Ishikawa (cell line): ENCODE measurements at regions not wholly inside any gene's neighbourhood (a gene's known extent, or its start where the extent isn't known, plus 50 kb on each side); places are given as distances from the start of the nearest gene placed in this dataset.

Experiments
- CEBPB ChIP-seq: IDR thresholded peaks from 2 replicates; pipeline ENCODE4 v1.6.1; 2012
- CREB1 ChIP-seq: IDR thresholded peaks from 2 replicates; pipeline ENCODE4 v1.6.1; 2012; ENCODE audit warnings: low read depth
- EGR1 ChIP-seq: IDR thresholded peaks from 2 replicates; pipeline ENCODE4 v1.6.1; 2012
- EP300 ChIP-seq: IDR thresholded peaks from 2 replicates; pipeline ENCODE4 v1.6.1; 2012; ENCODE audit warnings: borderline replicate concordance
- FOXM1 ChIP-seq: IDR thresholded peaks from 2 replicates; pipeline ENCODE4 v1.6.1; 2012; ENCODE audit warnings: low read depth, borderline replicate concordance
- NFIC ChIP-seq: IDR thresholded peaks from 2 replicates; pipeline ENCODE4 v1.6.1; 2012
- RAD21 ChIP-seq: IDR thresholded peaks from 2 replicates; pipeline ENCODE4 v1.6.1; 2012; ENCODE audit warnings: low read depth
- TAF1 ChIP-seq: IDR thresholded peaks from 2 replicates; pipeline ENCODE4 v1.6.1; 2012; ENCODE audit warnings: low read depth, mild to moderate bottlenecking
- TCF12 ChIP-seq: IDR thresholded peaks from 2 replicates; pipeline ENCODE4 v1.6.1; 2012; ENCODE audit warnings: low read depth
- TEAD4 ChIP-seq: IDR thresholded peaks from 2 replicates; pipeline ENCODE4 v1.6.1; 2012
- YY1 ChIP-seq: IDR thresholded peaks from 2 replicates; pipeline ENCODE4 v1.6.1; 2012; ENCODE audit warnings: low read depth
- ZBTB7A ChIP-seq: IDR thresholded peaks from 2 replicates; pipeline ENCODE4 v1.6.1; 2012; ENCODE audit warnings: low read depth
- TF ChIP-seq, protein P1 (sequence below): IDR thresholded peaks from 2 replicates; pipeline ENCODE4 v1.6.1; 2012
- TF ChIP-seq, protein P2 (sequence below): IDR thresholded peaks from 2 replicates; pipeline ENCODE4 v1.6.1; 2012
- TF ChIP-seq, protein P3 (sequence below): IDR thresholded peaks from 2 replicates; pipeline ENCODE4 v1.6.1; 2012; ENCODE audit warnings: low read depth, mild to moderate bottlenecking

DNA sequence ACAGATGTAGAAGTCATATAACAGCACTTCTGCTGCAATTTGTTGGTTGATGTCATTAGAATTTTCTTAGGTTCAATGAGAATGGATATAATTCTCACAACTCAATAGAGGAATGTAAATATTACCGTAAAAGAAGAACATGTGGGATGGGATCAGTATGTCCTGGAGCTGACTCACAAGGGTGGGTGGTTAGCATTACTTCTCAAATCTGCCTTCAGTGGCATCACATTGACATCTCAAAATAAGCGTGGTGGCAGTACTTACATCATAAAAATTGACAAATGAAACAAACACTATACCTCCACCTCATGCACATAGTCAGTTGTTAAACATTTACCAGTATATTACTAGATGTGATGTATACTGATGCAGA, 1068.0 kb upstream of the CADM2 start:
- TF ChIP-seq RAD21 (no peak), TAF1 (no peak), NFIC (no peak), EP300 (no peak), CEBPB (no peak), EGR1 (no peak), FOXM1 (no peak)
- TF ChIP-seq, protein P1, sequence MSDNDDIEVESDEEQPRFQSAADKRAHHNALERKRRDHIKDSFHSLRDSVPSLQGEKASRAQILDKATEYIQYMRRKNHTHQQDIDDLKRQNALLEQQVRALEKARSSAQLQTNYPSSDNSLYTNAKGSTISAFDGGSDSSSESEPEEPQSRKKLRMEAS = no peak
- TF ChIP-seq, protein P2, sequence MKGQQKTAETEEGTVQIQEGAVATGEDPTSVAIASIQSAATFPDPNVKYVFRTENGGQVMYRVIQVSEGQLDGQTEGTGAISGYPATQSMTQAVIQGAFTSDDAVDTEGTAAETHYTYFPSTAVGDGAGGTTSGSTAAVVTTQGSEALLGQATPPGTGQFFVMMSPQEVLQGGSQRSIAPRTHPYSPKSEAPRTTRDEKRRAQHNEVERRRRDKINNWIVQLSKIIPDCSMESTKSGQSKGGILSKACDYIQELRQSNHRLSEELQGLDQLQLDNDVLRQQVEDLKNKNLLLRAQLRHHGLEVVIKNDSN = no peak

DNA sequence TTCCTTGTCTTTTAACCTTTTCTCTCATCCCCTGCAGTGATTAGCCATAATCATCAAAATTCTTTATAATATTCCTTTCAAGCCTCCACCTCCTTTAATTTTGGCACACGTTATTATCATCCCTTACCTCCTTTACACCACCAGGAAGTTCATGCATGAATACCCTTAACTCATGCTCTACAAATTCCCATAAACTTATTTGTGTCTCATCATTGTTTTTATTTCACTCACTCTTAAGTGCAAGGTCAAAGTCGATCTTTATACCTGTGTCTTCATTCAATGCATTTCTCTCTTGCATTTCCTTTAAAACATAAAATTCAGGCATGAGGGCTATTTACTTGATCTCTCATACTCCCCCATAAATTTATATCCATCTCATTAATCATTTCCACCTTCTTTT, 1064.6 kb upstream of the CADM2 start:
- no peak for TF ChIP-seq EGR1
- TF ChIP-seq NFIC = no peak
- TF ChIP-seq CEBPB = no peak
- no peak for TF ChIP-seq ZBTB7A
- TF ChIP-seq TCF12 = no peak

DNA sequence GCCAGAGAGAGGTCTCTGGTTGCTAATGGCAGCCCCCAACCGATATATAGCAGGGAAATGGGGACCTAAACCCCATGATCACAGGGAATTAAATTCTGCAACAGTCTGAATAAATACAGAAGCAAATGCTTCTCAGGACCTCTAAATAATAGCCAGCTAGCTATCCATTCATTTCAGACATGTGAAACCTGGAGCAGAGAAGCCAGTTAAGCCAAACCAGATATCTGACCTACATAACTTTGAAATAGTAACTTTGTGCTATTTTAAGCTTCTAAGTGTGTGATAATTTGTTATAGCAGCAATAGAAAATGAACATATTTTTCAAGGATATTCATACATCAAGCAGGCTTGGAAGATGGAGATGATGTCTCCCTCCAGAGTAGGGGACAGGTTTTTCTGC, 1062.9 kb upstream of the CADM2 start:
- no peak for TF ChIP-seq TEAD4
- TF ChIP-seq, protein P3, sequence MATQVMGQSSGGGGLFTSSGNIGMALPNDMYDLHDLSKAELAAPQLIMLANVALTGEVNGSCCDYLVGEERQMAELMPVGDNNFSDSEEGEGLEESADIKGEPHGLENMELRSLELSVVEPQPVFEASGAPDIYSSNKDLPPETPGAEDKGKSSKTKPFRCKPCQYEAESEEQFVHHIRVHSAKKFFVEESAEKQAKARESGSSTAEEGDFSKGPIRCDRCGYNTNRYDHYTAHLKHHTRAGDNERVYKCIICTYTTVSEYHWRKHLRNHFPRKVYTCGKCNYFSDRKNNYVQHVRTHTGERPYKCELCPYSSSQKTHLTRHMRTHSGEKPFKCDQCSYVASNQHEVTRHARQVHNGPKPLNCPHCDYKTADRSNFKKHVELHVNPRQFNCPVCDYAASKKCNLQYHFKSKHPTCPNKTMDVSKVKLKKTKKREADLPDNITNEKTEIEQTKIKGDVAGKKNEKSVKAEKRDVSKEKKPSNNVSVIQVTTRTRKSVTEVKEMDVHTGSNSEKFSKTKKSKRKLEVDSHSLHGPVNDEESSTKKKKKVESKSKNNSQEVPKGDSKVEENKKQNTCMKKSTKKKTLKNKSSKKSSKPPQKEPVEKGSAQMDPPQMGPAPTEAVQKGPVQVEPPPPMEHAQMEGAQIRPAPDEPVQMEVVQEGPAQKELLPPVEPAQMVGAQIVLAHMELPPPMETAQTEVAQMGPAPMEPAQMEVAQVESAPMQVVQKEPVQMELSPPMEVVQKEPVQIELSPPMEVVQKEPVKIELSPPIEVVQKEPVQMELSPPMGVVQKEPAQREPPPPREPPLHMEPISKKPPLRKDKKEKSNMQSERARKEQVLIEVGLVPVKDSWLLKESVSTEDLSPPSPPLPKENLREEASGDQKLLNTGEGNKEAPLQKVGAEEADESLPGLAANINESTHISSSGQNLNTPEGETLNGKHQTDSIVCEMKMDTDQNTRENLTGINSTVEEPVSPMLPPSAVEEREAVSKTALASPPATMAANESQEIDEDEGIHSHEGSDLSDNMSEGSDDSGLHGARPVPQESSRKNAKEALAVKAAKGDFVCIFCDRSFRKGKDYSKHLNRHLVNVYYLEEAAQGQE = no peak
- no peak for TF ChIP-seq CEBPB
- TF ChIP-seq TCF12 = no peak
- TF ChIP-seq YY1 = no peak
- TF ChIP-seq, protein P2 = no peak
- no peak for TF ChIP-seq FOXM1
- TF ChIP-seq RAD21 = no peak
- TF ChIP-seq NFIC = no peak
- TF ChIP-seq ZBTB7A = no peak
- no peak for TF ChIP-seq TAF1
- no peak for TF ChIP-seq CREB1
- TF ChIP-seq, protein P1 = no peak
- TF ChIP-seq EP300 = no peak
- no peak for TF ChIP-seq EGR1

DNA sequence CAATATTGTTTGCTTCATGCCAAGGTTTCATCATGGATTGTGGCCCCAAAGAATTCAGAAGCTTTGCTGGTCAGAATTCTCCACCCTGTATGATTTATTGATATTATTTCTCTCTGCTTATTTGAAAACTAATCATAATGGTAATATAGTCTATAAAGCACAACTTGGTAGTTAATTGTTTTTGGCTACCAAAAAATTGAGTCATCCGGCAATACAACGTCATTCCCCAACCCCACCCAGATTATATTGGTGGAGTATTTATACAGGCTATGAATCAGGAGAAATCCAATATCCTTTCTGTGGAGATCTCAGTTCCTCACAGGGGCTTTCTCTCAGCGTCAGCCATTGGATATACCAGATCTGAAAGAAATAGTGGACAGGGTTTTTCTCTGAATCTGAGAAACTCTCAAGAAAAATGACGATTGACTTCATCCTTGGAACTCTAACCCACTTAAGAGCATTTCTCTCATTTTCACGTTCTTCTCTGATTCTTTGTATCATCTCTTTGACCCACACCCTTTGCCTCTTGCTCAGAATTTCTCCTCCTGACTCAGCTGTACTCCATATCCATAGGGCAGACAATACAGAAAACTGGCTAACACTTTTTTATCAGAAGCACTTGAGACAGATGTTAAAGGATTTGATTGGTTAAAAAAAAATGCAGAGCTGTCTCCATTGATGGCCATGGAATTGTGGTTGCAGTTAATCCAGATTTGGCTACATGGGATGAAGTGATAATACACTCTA, 1055.8 kb upstream of the CADM2 start:
- TF ChIP-seq TCF12 (no peak), EGR1 (no peak), EP300 (no peak), CREB1 (no peak), RAD21 (no peak), CEBPB (no peak), ZBTB7A (no peak), TEAD4 (no peak), FOXM1 (no peak), NFIC (no peak), YY1 (no peak), TAF1 (no peak)
- TF ChIP-seq, protein P3 = no peak
- TF ChIP-seq, protein P1 = no peak
- TF ChIP-seq, protein P2 = no peak

DNA sequence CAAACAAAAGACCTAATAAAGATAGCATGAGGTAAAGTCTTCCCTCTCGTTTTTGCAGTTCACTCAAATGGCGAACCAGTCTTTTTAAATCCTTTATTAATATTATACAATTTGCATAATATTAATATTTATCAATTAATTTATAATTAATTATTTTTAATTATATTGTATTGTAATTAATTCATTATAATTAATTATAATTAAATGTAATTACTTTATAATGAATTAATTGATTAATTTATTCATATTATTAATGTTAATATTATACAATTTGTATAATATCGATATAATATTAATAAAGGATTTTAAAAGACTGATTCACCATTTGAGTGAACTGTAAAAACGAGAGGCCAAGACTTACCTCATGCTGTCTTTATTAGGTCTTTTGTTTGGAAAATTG, 1045.4 kb upstream of the CADM2 start:
- TF ChIP-seq FOXM1 = no peak
- no peak for TF ChIP-seq EP300
- TF ChIP-seq TEAD4 = no peak
- TF ChIP-seq, protein P3 = no peak
- TF ChIP-seq ZBTB7A = no peak
- TF ChIP-seq RAD21 = no peak
- TF ChIP-seq, protein P2 = no peak
- no peak for TF ChIP-seq TCF12
